ENCODE measurements at regions not wholly inside any gene's neighbourhood (a gene's known extent, or its start where the extent isn't known, plus 50 kb on each side); places are given as distances from the start of the nearest gene placed in this dataset.
"Not testable (repeated sequence)": the region's sequence is repeated elsewhere in the genome, so short reads cannot be mapped to it uniquely, and the experiment has no call there.

GRCh38 chr22:47351836-47352579, 589.6 kb downstream of the TBC1D22A start:
- no peak for DNase-seq

GRCh38 chr22:47346287-47346686, 583.8 kb downstream of the TBC1D22A start:
- DNase-seq: not testable (repeated sequence)

GRCh38 chr22:47345025-47345424, 582.6 kb downstream of the TBC1D22A start:
- no peak for DNase-seq

GRCh38 chr22:47344414-47344813, 582.0 kb downstream of the TBC1D22A start:
- DNase-seq: no peak

GRCh38 chr22:47343611-47344010, 581.2 kb downstream of the TBC1D22A start:
- no peak for DNase-seq

GRCh38 chr22:47342446-47342845, 580.0 kb downstream of the TBC1D22A start:
- no peak for DNase-seq

- no peak for DNase-seq
These were observed 579.0 kb downstream of the TBC1D22A start for GRCh38 chr22:47341464-47341863.

- no peak for DNase-seq
These were observed 578.5 kb downstream of the TBC1D22A start for GRCh38 chr22:47340851-47341436.

- peak in 17 of 56 donors; percentile 2 to 66 (median 19) for DNase-seq
These were observed 574.7 kb downstream of the TBC1D22A start for GRCh38 chr22:47337161-47337621.

- DNase-seq: no peak
These were observed 573.5 kb downstream of the TBC1D22A start for GRCh38 chr22:47335958-47336357.

- DNase-seq: no peak
These were observed 573.0 kb downstream of the TBC1D22A start for GRCh38 chr22:47335460-47335859.

GRCh38 chr22:47334601-47335000, 572.2 kb downstream of the TBC1D22A start:
- no peak for DNase-seq

- no peak for DNase-seq
These were observed 571.2 kb downstream of the TBC1D22A start for GRCh38 chr22:47333625-47334024.

GRCh38 chr22:47332246-47332980, 570.0 kb downstream of the TBC1D22A start:
- DNase-seq: no peak

- no peak for DNase-seq
These were observed 569.3 kb downstream of the TBC1D22A start for GRCh38 chr22:47331750-47332149.

GRCh38 chr22:47329727-47330650, 567.5 kb downstream of the TBC1D22A start:
- no peak for DNase-seq

GRCh38 chr22:47328550-47329243, 566.2 kb downstream of the TBC1D22A start:
- no peak for DNase-seq

GRCh38 chr22:47327241-47327640, 564.8 kb downstream of the TBC1D22A start:
- DNase-seq: no peak

- no peak for DNase-seq
These were observed 562.8 kb downstream of the TBC1D22A start for GRCh38 chr22:47325249-47325648.

- no peak for DNase-seq
These were observed 562.1 kb downstream of the TBC1D22A start for GRCh38 chr22:47324435-47324990.

Measured in amygdala (tissue), 56 donors.